Ascending aorta (tissue), 2 donors: ENCODE measurements at regions not wholly inside any gene's neighbourhood (a gene's known extent, or its start where the extent isn't known, plus 50 kb on each side); places are given as distances from the start of the nearest gene placed in this dataset.

Source experiments
- DNase-seq, 2 donors: peaks; one replicate each; pipeline ENCODE4 v3.0.0-alpha.2; 2019; ENCODE audit warnings: low spot score in 2 of 2
- H3K27ac ChIP-seq, 2 donors: fragments of 200-600 bp; sonication (generic); one replicate each; pipeline ENCODE4 v1.5.1; 2016 to 2017; ENCODE audit warnings: mild to moderate bottlenecking in 1 of 2
- H3K27me3 ChIP-seq: fragments of 200-600 bp; sonication (generic); one replicate; pipeline ENCODE4 v1.5.1; 2017
- H3K36me3 ChIP-seq, 2 donors: fragments of 200-600 bp; sonication (generic); one replicate each; pipeline ENCODE4 v1.5.1; 2016
- H3K4me1 ChIP-seq, 2 donors: fragments of 200-600 bp; sonication (generic); one replicate each; pipeline ENCODE4 v1.5.1; 2016 to 2017; ENCODE audit warnings: mild to moderate bottlenecking in 1 of 2
- H3K4me3 ChIP-seq, 2 donors: fragments of 200-600 bp; sonication (generic); one replicate each; pipeline ENCODE4 v1.5.1; 2016 to 2017; ENCODE audit warnings: mild to moderate bottlenecking in 1 of 2
- H3K9me3 ChIP-seq, 2 donors: fragments of 200-600 bp; sonication (generic); one replicate each; pipeline ENCODE4 v1.5.1; 2016
- intact Hi-C: fragments of 100-400 bp; cut with DNase I; formaldehyde crosslinking; loops from one replicate; pipeline ENCODE4 v1.15.1; 2023
- TF ChIP-seq, protein P1 (sequence below), 3 experiments: fragments of 200-600 bp in 2 of 3; fragments of 450-650 bp in 1 of 3; sonication (generic) in 2 of 3; IDR thresholded peaks; one replicate each; pipeline ENCODE4 v1.5.1; 2016 to 2019; ENCODE audit warnings: antibody characterized with exemption in 3 of 3, mild to moderate bottlenecking in 1 of 3, moderate library complexity in 1 of 3

DNA sequence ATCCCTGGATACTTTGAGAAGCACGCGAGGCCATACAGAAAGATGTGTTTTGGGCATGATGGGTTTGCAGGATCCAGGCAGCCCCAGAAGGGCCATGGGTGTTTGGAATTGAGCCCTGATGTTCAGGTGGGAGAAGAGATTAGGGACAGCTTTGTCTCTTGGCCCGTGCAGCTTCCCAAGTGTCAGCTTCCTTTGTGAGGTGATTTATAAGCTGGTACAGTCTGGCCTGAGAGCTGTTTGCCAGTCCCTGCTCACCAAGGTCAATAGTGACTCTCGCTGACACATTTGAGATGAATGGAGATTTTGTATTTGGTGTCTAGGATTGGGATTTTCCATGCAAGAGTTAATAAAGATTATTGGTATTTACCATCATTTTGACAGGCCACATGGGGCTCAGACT is 165.9 kb downstream of the ICE1 start:
- H3K9me3 ChIP-seq, result no peaks in the 10 kb centered on the region
- H3K27me3 ChIP-seq, result no peaks in the 10 kb centered on the region
- no peak overlapping the region for H3K4me3 ChIP-seq
- H3K36me3 ChIP-seq, result no peaks in the 10 kb centered on the region
- intact Hi-C loops, result no loop called here
- H3K4me1 ChIP-seq, result peaks cover 0 to 14% of the 10 kb centered on the region in 2 donors
- TF ChIP-seq, protein P1, sequence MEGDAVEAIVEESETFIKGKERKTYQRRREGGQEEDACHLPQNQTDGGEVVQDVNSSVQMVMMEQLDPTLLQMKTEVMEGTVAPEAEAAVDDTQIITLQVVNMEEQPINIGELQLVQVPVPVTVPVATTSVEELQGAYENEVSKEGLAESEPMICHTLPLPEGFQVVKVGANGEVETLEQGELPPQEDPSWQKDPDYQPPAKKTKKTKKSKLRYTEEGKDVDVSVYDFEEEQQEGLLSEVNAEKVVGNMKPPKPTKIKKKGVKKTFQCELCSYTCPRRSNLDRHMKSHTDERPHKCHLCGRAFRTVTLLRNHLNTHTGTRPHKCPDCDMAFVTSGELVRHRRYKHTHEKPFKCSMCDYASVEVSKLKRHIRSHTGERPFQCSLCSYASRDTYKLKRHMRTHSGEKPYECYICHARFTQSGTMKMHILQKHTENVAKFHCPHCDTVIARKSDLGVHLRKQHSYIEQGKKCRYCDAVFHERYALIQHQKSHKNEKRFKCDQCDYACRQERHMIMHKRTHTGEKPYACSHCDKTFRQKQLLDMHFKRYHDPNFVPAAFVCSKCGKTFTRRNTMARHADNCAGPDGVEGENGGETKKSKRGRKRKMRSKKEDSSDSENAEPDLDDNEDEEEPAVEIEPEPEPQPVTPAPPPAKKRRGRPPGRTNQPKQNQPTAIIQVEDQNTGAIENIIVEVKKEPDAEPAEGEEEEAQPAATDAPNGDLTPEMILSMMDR (IDR thresholded peaks at IDR 0.05), result no peak
- DNase-seq, result no peak
- no peak overlapping the region for H3K27ac ChIP-seq

DNA sequence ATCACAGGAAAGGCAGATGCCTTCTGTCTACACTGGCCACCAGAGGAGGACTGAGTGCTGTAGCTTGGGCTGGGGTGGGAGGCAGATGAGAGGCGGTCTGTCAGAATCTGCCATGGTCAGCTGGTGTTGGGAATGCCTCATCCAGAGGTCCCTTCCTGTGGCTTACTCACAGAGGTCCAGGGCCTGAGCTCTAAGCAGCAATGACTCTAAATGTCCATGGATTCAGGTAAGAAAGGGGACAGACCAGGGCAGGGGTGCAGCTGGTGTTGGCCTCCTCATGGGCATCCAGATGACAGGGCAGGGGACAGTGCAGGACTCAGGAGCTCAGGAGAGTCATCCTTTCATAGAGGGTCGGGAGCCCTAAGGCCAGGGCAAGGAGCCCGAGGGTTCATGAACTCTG is 165.0 kb downstream of the ICE1 start:
- no peak overlapping the region for H3K4me3 ChIP-seq
- no peaks in the 10 kb centered on the region for H3K36me3 ChIP-seq
- no peaks in the 10 kb centered on the region for H3K9me3 ChIP-seq
- H3K27me3 ChIP-seq, result no peaks in the 10 kb centered on the region
- H3K4me1 ChIP-seq, result peaks cover 0 to 6% of the 10 kb centered on the region in 2 donors
- intact Hi-C loops, result no loop called here
- DNase-seq, result no peak
- TF ChIP-seq, protein P1 (IDR thresholded peaks at IDR 0.05), result no peak
- no peak overlapping the region for H3K27ac ChIP-seq

GRCh38 chr5:5586721-5587120 is 164.2 kb downstream of the ICE1 start:
- Histone ChIP-seq H3K4me1 (no peaks in the 10 kb centered on the region), H3K36me3 (no peaks in the 10 kb centered on the region), H3K27ac (no peak overlapping the region), H3K27me3 (no peaks in the 10 kb centered on the region), H3K4me3 (no peak overlapping the region), H3K9me3 (no peaks in the 10 kb centered on the region)
- no peak for DNase-seq
- TF ChIP-seq, protein P1 (IDR thresholded peaks at IDR 0.05), result no peak
- intact Hi-C loops, result no loop called here

DNA sequence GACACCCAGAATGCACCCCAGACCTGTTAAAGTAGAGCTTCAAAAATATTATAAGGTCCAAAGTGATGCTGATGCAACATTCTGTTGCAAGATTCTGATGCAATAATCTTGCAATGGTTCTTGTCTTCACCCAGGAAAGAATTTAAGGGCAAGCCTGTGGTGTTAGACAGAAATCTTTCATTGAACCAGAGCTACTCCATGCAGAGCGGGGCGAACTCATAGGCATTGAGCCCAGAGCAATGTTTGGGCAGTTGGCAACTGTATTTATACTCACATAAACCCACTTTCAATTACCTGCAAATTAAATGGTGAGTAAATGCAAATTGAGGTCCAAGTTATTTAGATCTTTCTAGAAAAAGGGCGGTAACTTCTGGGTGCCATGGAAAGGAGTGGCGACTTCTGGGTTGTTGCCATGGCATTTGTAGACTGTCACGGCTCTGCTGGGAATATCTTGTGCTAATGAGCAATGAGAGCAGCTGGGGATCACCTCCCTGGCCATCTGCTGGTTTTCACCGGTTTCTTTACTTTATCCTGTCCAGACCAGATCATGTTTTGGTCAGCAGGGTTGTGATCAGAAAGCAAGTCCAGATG is 163.4 kb downstream of the ICE1 start:
- TF ChIP-seq, protein P1 (IDR thresholded peaks at IDR 0.05), result no peak
- intact Hi-C loops, result no loop called here
- no peak for DNase-seq
- Histone ChIP-seq H3K9me3 (no peaks in the 10 kb centered on the region), H3K4me1 (no peaks in the 10 kb centered on the region), H3K27me3 (no peaks in the 10 kb centered on the region), H3K36me3 (no peaks in the 10 kb centered on the region), H3K4me3 (no peak overlapping the region), H3K27ac (no peak overlapping the region)

- TF ChIP-seq, protein P1 (IDR thresholded peaks at IDR 0.05), result no peak
- H3K9me3 ChIP-seq, result no peaks in the 10 kb centered on the region
- intact Hi-C loops, result no loop called here
- no peak overlapping the region for H3K27ac ChIP-seq
- no peaks in the 10 kb centered on the region for H3K4me1 ChIP-seq
- H3K36me3 ChIP-seq, result no peaks in the 10 kb centered on the region
- no peak for DNase-seq
- H3K4me3 ChIP-seq, result no peak overlapping the region
- H3K27me3 ChIP-seq, result no peaks in the 10 kb centered on the region
These were observed 162.3 kb downstream of the ICE1 start for GRCh38 chr5:5584751-5585150.

GRCh38 chr5:5584236-5584745 is 161.8 kb downstream of the ICE1 start:
- no peak overlapping the region for H3K4me3 ChIP-seq
- no peak for DNase-seq
- H3K4me1 ChIP-seq, result no peaks in the 10 kb centered on the region
- H3K27ac ChIP-seq, result no peak overlapping the region
- intact Hi-C loops, result no loop called here
- TF ChIP-seq, protein P1 (IDR thresholded peaks at IDR 0.05), result no peak
- no peaks in the 10 kb centered on the region for H3K36me3 ChIP-seq
- H3K27me3 ChIP-seq, result no peaks in the 10 kb centered on the region
- no peaks in the 10 kb centered on the region for H3K9me3 ChIP-seq
